K562 (cell line): ENCODE measurements at regions not wholly inside any gene's neighbourhood (a gene's known extent, or its start where the extent isn't known, plus 50 kb on each side); places are given as distances from the start of the nearest gene placed in this dataset.

ENCODE experiments used
- ATAC-seq: fragments of 200-7000 bp; cut with Tn5 transposase; 3 replicates; pipeline ENCODE4 v1.9.1; 2020; ENCODE audit warnings: moderate library complexity
- BruUV-seq: library from RNA; stranded (reverse); fragments of 400-500 nt; replicated peaks from 2 replicates; lab custom pipeline; 2021; lab: Mats Ljungman, UMichigan
- CTCF ChIA-PET: fragments of 300-600 bp; formaldehyde crosslinking; extraction: SDS; loops from one replicate; lab custom pipeline; 2021; ENCODE audit warnings: low intra/inter-chr PET ratio; lab: Yijun Ruan, JAX
- POLR2A ChIA-PET: fragments of 300-600, 350-650 bp; sonication (Branson Sonifier 250); formaldehyde crosslinking; extraction: SDS; loops from one replicate; lab custom pipeline; 2021; ENCODE audit warnings: antibody characterized with exemption, inconsistent platforms; lab: Yijun Ruan, JAX
- DNase-seq, 4 experiments: peaks; one replicate each; pipeline versions ENCODE4 v3.0.0 to v3.0.0-alpha.2; 2011 to 2018; ENCODE audit warnings: low spot score in 3 of 4, mixed read lengths in 3 of 4; ENCODE audit errors: extremely low read depth in 1 of 4
- FAIRE-seq: peaks from 2 replicates; lab custom pipeline; 2011; peaks lifted over from hg19 to GRCh38; lab: Jason Lieb, UNC
- H2AFZ ChIP-seq: 2 replicates; pipeline ENCODE4 v1.6.0; 2011; ENCODE audit warnings: low read depth, low read length, control low read depth, inconsistent platforms
- H3K27ac ChIP-seq: fragments of 200-600 bp; 3 replicates; pipeline ENCODE4 v1.8.0; 2011; ENCODE audit warnings: low read depth, mild to moderate bottlenecking, control low read depth, inconsistent platforms, low read length, moderate library complexity, mixed read lengths; ENCODE audit errors: extremely low read depth
- H3K27me3 ChIP-seq, 2 experiments: fragments of 300-600 bp in 1 of 2; 2 replicates in 1 of 2; 3 replicates in 1 of 2; pipeline versions ENCODE4 v1.6.0 to v1.8.0; 2011; ENCODE audit warnings: inconsistent platforms in 2 of 2, low read length in 2 of 2, mild to moderate bottlenecking in 1 of 2, mixed read lengths in 1 of 2, moderate library complexity in 1 of 2; ENCODE audit not compliant: control insufficient read depth in 2 of 2, insufficient read depth in 2 of 2
- H3K36me3 ChIP-seq: fragments of 300-600 bp; 3 replicates; pipeline ENCODE4 v1.8.0; 2011; ENCODE audit warnings: mild to moderate bottlenecking, low read length, inconsistent platforms; ENCODE audit not compliant: control insufficient read depth, insufficient read depth
- H3K4me1 ChIP-seq, 2 experiments: fragments of 200-600 bp in 1 of 2; replicated peaks in 1 of 2; 2 replicates in 1 of 2; 3 replicates in 1 of 2; pipeline versions ENCODE4 v1.5.1 to v1.8.0; 2011; ENCODE audit warnings: inconsistent platforms in 2 of 2, low read length in 2 of 2, mild to moderate bottlenecking in 1 of 2, mixed read lengths in 1 of 2, moderate library complexity in 1 of 2; ENCODE audit not compliant: control insufficient read depth in 2 of 2, insufficient read depth in 2 of 2
- H3K4me2 ChIP-seq: 2 replicates; pipeline ENCODE4 v1.6.1; 2011; ENCODE audit warnings: low read length, control low read depth, inconsistent platforms, mixed read lengths; ENCODE audit not compliant: insufficient read depth
- H3K4me3 ChIP-seq: fragments of 200-600 bp; sonication (generic), shearing (Covaris generic); 2 replicates; pipeline ENCODE4 v1.5.1; 2016; ENCODE audit warnings: control low read depth, inconsistent platforms
- H3K79me2 ChIP-seq: fragments of 200-600 bp; 3 replicates; pipeline ENCODE4 v1.8.0; 2011; ENCODE audit warnings: low read length, inconsistent platforms; ENCODE audit not compliant: control insufficient read depth, insufficient read depth
- H3K9ac ChIP-seq, 2 experiments: 2 replicates each; pipeline versions ENCODE4 v1.6.0 to v1.6.1; 2011; ENCODE audit warnings: low read depth in 2 of 2, low read length in 2 of 2, control low read depth in 1 of 2, inconsistent platforms in 1 of 2, mild to moderate bottlenecking in 1 of 2, mixed read lengths in 1 of 2; ENCODE audit not compliant: insufficient read depth in 1 of 2
- H3K9me1 ChIP-seq: one replicate; pipeline ENCODE4 v1.6.0; 2011; ENCODE audit warnings: inconsistent platforms, mild to moderate bottlenecking, low read length, moderate library complexity; ENCODE audit not compliant: control insufficient read depth, insufficient read depth
- H3K9me3 ChIP-seq: replicated peaks from 2 replicates; pipeline ENCODE4 v1.5.1; 2011; ENCODE audit warnings: low read depth, low read length, inconsistent platforms; ENCODE audit not compliant: control insufficient read depth, insufficient read depth
- H4K20me1 ChIP-seq: replicated peaks from 2 replicates; pipeline ENCODE4 v1.6.1; 2011; ENCODE audit warnings: low read length, inconsistent platforms, mixed read lengths; ENCODE audit not compliant: control insufficient read depth, insufficient read depth
- HEY1 ChIP-seq: fragments of 250-450 bp; sonication (Bioruptor Pico); IDR thresholded peaks from 2 replicates; pipeline ENCODE4 v1.5.0; 2020; ENCODE audit warnings: mild to moderate bottlenecking, moderate library complexity, borderline replicate concordance
- HOMEZ ChIP-seq: fragments of 250-450 bp; sonication (Bioruptor Pico); IDR thresholded peaks from 2 replicates; pipeline ENCODE4 v1.4.0; 2020; ENCODE audit warnings: mild to moderate bottlenecking, moderate library complexity
- HSF4 ChIP-seq: fragments of 250-450 bp; sonication (Bioruptor Pico); IDR thresholded peaks from 2 replicates; pipeline ENCODE4 v2.1.2; 2022; ENCODE audit warnings: mild to moderate bottlenecking, moderate library complexity, borderline replicate concordance
- MEIS2 ChIP-seq: fragments of 450-650 bp; IDR thresholded peaks from 2 replicates; pipeline ENCODE4 v1.6.1; 2014; ENCODE audit warnings: mild to moderate bottlenecking; ENCODE audit not compliant: partially characterized antibody
- NKRF ChIP-seq: fragments of 450-650 bp; IDR thresholded peaks from 2 replicates; pipeline ENCODE4 v1.6.1; 2016; ENCODE audit warnings: borderline replicate concordance
- PML ChIP-seq: IDR thresholded peaks from 2 replicates; pipeline ENCODE4 v1.6.1; 2012; ENCODE audit warnings: low read length, inconsistent platforms
- THAP7 ChIP-seq: fragments of 250-450 bp; sonication (Bioruptor Pico); IDR thresholded peaks from 2 replicates; pipeline ENCODE4 v1.5.0; 2021
- ZNF76 ChIP-seq: fragments of 250-450 bp; sonication (Bioruptor Pico); IDR thresholded peaks from 2 replicates; pipeline ENCODE4 v1.4.0; 2020; ENCODE audit warnings: mild to moderate bottlenecking, moderate library complexity, borderline replicate concordance
- WGBS: fragments of 100-300 bp; shearing (Covaris generic); methylation state at CpG from one replicate; pipeline ENCODE4 v1.1.6; 2016; ENCODE audit warnings: low coverage, mixed read lengths; ENCODE audit not compliant: insufficient coverage; ENCODE audit errors: missing lambda C conversion rate; 5-methylcytosine and 5-hydroxymethylcytosine counted together
- in situ Hi-C: fragments of 300-500 bp; cut with MboI; formaldehyde crosslinking; loops from 4 replicates; pipeline ENCODE4 v1.15.0; 2018; ENCODE audit warnings: inconsistent platforms, mixed read lengths
- intact Hi-C: fragments of 100-400 bp; cut with micrococcal nuclease; formaldehyde crosslinking; loops from 2 replicates; pipeline ENCODE4 v1.14.2; 2022
- TF ChIP-seq, protein P1 (sequence below): fragments of 250-450 bp; sonication (Bioruptor Pico); IDR thresholded peaks from 2 replicates; pipeline ENCODE4 v1.5.0; 2022; ENCODE audit warnings: mild to moderate bottlenecking
- TF ChIP-seq, protein P2 (sequence below), 2 experiments: fragments of 450-650 bp; IDR thresholded peaks; 2 replicates each; pipeline ENCODE4 v1.6.1; 2016

- TF ChIP-seq, protein P1, sequence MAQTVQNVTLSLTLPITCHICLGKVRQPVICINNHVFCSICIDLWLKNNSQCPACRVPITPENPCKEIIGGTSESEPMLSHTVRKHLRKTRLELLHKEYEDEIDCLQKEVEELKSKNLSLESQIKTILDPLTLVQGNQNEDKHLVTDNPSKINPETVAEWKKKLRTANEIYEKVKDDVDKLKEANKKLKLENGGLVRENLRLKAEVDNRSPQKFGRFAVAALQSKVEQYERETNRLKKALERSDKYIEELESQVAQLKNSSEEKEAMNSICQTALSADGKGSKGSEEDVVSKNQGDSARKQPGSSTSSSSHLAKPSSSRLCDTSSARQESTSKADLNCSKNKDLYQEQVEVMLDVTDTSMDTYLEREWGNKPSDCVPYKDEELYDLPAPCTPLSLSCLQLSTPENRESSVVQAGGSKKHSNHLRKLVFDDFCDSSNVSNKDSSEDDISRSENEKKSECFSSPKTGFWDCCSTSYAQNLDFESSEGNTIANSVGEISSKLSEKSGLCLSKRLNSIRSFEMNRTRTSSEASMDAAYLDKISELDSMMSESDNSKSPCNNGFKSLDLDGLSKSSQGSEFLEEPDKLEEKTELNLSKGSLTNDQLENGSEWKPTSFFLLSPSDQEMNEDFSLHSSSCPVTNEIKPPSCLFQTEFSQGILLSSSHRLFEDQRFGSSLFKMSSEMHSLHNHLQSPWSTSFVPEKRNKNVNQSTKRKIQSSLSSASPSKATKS (CRISPR knock-in tag) = no peak
- TF ChIP-seq THAP7 (no peak), ZNF76 (no peak)
Observed at GRCh38 chr2:21276163-21276562, 152.4 kb downstream of the TDRD15 start (continued).

DNA sequence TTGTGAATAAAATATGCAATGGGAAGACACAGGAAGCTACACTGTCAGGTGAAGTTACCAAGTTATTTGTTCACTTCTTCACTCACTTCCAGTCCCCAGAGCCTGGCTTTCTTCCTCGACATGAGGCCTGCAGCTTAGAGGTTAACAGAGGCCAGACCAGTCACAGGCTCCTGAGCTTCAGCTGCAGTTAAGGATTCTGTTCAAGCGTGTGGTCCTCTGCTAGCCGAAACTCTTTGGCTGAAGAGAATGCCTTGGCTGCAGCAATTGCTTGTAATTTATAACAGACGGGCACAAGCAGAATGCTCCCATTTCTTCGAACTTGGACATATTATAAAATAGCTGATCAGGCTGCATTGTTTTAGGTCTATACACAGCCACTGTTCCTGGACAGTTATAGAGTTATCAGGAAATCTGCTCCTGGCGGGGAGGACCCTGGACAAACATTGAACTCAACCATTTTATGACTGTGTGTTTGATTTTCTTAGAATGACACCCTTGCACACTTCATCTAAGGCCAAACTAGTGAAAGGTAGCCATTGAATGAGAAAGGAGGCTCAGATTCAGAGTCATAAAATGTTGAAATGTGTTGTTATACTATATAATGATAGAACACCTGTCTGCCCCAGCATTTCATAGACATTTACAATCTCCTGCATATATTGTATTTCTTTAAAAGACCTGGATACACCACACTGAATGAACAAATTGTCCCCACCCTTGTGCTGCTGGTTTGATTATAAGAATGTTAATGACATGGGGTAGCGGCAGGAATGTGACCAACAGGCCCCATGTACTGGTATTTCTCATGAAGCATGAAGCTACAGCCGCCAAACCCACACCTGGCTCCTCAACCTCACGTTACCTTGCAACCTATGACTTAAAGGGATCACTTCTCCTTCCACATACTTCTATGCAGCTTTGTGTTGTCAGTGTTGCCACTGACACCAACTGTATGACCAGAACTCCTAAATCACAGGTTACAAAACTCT is 153.6 kb downstream of the TDRD15 start:
- H3K36me3 ChIP-seq = no peaks in the 10 kb centered on the region
- no peaks in the 10 kb centered on the region; a peak in 1 of 5 replicates for H3K27me3 ChIP-seq
- no TSS peak for BruUV-seq
- CTCF ChIA-PET = no interaction called here
- FAIRE-seq (no peak), ATAC-seq (no peak), DNase-seq (no peak)
- no peaks in the 10 kb centered on the region for H3K9me1 ChIP-seq
- H3K9me3 ChIP-seq = no peaks in the 10 kb centered on the region
- WGBS = 28% methylated on average over 9 of the region's 9 CpGs
- H3K4me3 ChIP-seq = no peak overlapping the region
- POLR2A ChIA-PET = interaction anchor here (1.1 kb wide), 1 partner anchor 8 kb away, joined by 3 read pairs; no protein-coding TSS in a partner anchor
- no peaks in the 10 kb centered on the region for H4K20me1 ChIP-seq
- H2AFZ ChIP-seq = no peak overlapping the region
- intact Hi-C loops (loop anchor here (10.0 kb wide), 1 partner anchor 613 kb away; the partner anchor contains the start of gene GDF7), in situ Hi-C loops (no loop called here)
- peaks cover 4 to 5% of the 10 kb centered on the region in 2 experiments; a peak in 3 of 5 replicates for H3K4me1 ChIP-seq
- H3K79me2 ChIP-seq = no peaks in the 10 kb centered on the region
- no peak overlapping the region for H3K9ac ChIP-seq
- H3K4me2 ChIP-seq = no peak overlapping the region
- H3K27ac ChIP-seq = no peak overlapping the region
- TF ChIP-seq HOMEZ (CRISPR knock-in tag) = no peak
- no peak for TF ChIP-seq NKRF
- TF ChIP-seq HSF4 = no peak
- TF ChIP-seq HEY1 (CRISPR knock-in tag) = no peak
- TF ChIP-seq, protein P2, sequence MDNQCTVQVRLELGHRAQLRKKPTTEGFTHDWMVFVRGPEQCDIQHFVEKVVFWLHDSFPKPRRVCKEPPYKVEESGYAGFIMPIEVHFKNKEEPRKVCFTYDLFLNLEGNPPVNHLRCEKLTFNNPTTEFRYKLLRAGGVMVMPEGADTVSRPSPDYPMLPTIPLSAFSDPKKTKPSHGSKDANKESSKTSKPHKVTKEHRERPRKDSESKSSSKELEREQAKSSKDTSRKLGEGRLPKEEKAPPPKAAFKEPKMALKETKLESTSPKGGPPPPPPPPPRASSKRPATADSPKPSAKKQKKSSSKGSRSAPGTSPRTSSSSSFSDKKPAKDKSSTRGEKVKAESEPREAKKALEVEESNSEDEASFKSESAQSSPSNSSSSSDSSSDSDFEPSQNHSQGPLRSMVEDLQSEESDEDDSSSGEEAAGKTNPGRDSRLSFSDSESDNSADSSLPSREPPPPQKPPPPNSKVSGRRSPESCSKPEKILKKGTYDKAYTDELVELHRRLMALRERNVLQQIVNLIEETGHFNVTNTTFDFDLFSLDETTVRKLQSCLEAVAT (IDR thresholded peaks at IDR 0.05) = no peak
- TF ChIP-seq PML = no peak
- TF ChIP-seq MEIS2 = no peak
